Esophagus muscularis mucosa (tissue), 3 donors: ENCODE measurements at regions not wholly inside any gene's neighbourhood (a gene's known extent, or its start where the extent isn't known, plus 50 kb on each side); places are given as distances from the start of the nearest gene placed in this dataset.

ENCODE experiments used
- small RNA-seq, 3 donors: library from RNA; depleted of rRNA; stranded (forward); fragments of <200 nt; gene quantifications; one replicate each; pipeline ENCODE3, GENCODE V24; 2016

Small RNA genes in the stretch of these regions (small RNA-seq; reads per million reads assigned to genes)
- 0 reads per million in 3 donors for gene NCSTNP1
- 0 reads per million in 3 donors for gene RF00026
